ENCODE measurements at regions not wholly inside any gene's neighbourhood (a gene's known extent, or its start where the extent isn't known, plus 50 kb on each side); places are given as distances from the start of the nearest gene placed in this dataset.

DNA sequence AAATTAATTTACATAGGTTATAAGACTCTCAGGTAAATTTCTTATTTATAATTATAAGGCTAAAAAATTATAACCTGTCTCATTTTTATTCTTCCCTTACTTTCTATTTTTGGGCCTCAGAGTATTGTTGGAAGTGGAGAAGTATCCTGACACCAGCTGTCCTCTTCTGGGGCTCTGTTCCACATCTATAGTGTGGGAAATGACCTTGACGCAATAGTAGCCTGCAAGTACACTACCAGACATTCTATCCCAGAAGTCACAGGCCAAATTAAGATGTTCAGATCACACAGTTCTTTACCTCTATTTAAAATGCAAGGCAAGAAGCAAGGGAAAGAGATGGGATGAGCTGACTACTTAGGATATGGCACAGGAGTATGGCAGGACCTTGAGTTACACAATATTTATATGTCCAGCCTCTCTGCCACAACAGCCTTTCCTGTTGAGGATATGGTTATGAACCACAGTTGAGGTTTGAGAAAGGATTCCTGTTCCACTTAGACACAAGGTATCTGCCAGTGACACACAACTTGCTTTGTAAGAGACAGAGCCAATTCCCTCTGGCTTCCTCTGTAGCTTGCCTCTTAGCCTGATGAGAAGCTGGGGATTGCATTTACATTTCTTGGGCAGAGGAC lies 158.0 kb upstream of the IL12A start:
- DNase-seq, result peak; percentile 34

DNA sequence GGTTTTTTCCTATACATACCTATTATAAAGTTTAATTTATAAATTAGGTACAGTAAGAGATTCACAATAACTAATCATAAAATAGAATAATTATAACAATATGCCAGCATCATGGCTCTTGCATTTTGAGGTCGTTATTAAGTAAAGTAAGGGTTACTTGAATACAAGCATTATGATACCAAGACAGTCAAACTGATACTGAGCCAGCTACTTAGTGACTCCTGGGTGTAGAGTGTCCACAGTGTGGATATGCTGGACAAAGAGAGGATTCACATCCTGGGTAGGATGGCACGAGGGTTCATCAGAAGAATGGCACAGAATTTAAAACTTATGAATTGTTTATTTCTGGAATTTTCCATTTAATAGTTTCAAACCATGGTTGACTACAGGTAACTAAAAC lies 157.2 kb upstream of the IL12A start:
- DNase-seq, result no peak

DNA sequence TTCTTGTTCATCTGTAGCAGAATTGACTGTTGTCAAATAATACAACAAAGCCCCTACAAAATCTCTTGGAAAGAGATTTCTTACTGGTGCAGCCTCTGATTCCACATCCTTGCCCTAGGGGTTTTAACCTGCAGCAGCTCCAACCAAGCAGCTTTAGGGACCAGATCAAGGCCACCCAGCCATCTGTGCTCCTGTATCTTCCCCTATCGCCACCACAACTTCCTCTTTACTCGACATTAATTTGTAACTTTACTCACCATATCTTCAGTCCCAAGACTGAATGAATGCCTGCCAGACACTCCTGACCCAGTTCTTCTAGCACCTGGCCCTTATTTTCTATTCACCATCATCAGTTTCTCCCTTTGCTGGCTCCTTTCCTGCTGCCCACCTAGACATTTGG lies 156.6 kb upstream of the IL12A start:
- DNase-seq, result peak; percentile 77

GRCh38 chr3:159835126-159835525 lies 153.5 kb upstream of the IL12A start:
- DNase-seq, result no peak

DNA sequence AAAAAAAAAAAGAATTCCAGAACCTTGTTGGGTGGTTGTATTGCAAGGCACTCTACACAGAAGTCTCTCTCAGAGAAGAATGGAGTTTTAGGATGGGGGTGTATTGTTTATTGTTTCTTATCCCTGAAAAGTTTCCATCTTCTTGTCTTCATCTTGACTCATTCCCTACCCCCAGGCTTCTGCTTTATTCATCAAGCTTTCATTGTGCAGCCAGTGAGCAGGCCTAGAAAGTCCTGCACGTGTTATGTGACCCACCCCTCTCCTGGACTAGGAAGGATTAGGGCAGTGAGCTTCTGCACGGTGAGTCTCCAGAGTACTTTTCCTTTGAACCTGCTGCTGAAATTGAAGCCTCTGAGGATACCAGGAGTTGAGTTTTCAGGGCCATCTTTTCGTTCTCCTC lies 150.9 kb upstream of the IL12A start:
- no peak for DNase-seq

- no peak for DNase-seq
Observed at GRCh38 chr3:159838938-159839337, 149.7 kb upstream of the IL12A start.

DNA sequence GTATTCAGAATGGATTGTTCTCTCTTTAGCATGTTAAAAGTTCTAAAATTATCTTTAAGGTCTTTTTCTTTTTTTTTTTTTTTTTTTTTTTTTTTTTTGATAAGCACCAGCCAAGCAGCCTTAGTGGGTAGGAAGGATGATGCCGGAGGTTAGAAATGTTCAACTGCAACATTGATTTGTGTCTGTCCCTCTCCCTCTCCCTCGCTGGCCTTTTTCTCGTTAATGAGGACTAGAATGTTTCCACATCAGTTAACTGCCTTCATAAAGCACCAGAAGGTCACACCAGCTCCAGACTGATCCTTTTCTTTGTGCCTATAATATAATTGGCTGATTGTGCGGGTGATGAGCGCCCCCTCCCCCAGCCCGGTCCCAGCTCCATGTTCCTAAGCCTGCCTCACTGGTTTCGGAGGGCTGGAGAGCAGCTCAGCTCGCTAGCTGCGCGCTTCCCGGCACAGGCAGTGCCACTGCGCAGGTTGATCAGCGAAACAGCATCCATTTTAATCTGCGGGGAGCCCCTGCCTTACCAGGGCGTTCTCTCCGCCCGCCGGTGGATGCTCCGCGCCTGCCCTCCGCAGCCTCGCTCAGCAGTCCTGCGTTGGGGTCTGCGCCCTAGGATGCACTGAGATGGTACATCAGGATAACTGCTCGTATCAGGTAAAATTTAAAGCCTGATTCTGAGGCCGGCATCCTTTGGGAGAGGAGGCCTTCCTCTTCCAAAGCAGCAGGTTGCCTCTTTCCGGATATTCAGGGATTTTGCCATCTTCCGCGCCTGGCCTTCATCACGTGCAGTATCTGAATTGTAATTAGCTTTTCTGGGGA lies 148.9 kb upstream of the IL12A start, which contains the start of gene SCHIP1:
TSS of gene SCHIP1 (plus strand) at position 301 of the 819 bp plus-strand sequence.
- peak; percentile 44 for DNase-seq

- DNase-seq, result peak; percentile 49
Observed at GRCh38 chr3:159840703-159841299, 147.8 kb upstream of the IL12A start.

- DNase-seq, result no peak
Observed at GRCh38 chr3:159841766-159842165, 146.9 kb upstream of the IL12A start.

DNA sequence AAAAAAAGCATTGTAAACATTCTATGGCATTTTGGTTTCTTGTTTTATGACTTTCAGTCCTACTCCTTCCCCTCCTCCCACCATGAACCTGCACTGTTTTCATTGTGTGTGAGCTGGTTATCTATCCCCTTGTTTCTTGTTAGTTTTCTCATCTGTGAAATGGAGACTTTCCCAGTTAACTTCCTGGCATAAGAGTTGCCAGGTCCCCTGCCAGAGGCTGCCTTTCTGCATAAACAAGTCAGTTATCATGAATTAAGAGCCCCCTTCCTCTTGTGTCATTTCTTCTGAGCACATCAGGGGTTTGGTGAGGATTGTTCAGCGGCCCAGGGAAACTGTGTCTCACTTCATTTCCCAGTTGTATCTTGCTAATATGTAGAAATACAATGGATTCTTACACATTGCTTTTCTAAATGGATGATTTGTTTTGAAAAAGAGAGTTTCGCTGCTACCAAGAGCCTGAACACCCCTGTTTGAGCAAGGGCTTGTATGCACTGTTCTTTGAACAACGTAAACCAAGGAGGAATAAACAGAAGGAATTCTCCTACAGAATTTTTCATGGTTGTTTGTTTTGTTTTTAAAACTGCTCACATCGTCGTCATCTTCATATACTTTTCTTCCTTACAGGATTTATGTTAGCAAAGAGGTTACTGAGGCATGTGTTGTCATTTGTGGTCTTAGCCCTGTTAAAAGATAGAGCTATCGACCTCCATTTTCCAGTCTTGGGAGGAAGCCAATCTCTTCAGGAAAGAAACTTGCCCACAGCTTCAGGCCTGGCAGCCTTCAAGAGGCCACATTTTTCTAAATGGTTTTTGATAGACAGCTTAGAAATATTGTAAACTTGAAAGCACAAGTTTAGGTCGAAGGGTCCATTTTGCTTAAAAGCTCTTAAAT lies 144.6 kb upstream of the IL12A start:
- DNase-seq, result peak; percentile 77

DNA sequence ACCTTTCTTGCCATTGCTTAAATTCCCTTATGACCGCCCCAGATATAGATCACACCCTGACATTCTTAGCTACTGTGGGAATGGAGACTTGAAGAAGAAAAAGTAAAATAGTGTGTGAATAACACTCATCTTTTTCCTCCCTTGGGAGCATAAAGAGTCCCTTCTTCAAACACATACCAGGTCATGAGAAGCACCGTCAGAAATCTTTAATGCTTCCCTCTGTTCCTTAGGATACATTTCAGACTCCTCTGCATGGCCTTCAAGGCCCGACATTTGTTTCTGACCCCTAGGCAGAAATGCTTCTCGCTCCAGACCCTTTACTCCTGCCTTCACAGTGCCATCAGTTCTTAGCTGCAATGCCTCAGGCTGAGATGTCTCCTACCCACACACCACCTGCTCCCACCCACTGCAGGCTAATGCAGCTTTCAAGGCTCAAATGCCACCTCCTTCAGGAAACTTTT lies 143.8 kb upstream of the IL12A start:
- DNase-seq, result peak; percentile 21

GRCh38 chr3:159845737-159846136 lies 142.9 kb upstream of the IL12A start:
- no peak for DNase-seq

DNA sequence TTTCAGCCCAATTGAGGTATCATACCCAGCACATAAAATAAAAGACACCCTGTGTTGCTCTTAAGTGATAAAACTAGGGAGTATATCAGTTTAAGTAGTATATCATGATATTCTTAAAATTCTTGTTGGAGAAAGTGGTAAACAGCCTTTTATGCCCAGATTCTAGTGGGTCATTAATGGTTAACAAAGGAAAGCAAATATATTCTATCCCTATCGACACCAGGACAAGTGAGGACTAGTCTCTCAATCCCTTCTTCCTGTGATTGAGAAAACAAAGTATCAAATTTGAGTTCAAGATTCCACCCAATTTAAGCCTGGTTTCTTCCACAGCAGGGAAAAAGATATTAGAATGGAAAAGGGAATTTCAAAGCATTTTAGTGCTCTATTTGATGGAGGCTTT lies 142.4 kb upstream of the IL12A start:
- no peak for DNase-seq

DNA sequence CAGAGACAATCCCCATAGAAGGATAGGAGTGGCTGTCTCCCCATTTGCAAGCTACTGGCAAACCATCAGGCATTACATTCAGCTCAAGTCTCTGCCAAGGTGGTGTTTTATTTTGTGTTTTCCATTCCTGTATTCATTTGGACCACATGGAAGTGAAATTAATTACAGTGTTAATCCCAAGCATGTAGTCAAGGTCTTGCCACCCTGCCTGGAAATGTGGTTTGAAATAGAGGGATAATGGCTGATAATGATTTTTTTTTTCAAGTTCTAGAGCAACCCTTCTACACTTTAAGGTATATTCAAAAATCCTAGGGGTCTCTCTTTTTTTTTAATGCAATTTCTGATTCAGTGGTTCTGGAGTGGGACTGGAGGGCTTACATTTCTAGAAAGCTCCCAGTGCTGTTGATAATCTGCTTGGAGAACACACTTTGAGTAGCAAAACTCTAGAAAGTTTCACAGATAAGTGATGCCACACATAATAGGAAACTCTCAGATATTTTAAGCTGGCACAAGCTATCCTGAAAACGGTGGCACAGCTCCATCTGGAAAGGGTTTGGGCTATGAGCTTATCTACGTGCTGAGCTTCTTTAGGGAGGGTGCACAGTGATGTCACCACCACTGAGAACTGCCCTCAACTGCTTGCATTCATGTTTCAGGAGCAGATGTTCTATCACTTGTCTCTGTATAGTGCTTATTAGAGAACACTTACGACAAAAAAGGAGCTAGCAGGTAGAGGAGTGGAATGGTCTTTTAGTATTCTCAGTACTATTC lies 140.1 kb upstream of the IL12A start:
- peak; percentile 19 for DNase-seq

DNA sequence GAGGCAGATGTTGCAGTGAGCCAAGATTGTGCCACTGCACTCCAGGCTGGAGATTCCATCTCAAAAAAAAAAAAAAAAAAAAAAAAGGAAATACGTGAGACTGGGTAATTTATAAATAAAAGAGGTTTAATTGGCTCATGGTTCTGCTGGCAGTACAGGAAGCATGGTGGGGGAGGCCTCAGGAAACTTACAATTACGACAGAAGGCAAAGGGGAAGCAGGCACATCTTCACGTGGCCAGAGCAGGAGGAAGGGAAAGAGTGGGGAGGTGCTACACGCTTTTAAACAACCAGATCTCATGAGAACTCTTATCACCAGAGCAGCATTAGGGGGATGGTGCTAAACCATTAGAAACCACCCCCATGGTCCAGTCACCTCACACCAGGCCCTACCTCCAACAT lies 138.2 kb upstream of the IL12A start:
- peak; percentile 15 for DNase-seq

DNA sequence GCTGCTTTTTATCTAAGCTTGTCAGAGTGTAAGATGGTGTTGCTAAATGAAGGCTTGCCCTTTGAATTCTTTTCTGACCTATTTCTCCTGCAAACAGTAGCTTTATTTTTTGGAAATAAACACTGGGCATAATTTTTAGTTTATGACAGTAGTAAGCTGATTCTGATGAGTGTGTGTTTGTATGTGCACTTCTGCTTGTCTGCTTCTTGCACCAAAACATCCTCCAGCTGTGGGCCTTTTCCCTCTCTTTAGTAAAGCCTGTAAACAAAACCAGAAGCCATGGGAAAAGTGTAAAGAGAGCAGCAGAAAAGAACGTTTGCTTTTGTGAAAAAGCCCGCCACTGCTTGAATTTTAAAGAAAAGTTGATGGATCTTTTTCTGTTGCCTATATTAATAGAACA lies 136.4 kb upstream of the IL12A start:
- DNase-seq, result no peak

GRCh38 chr3:159852821-159853505 lies 135.7 kb upstream of the IL12A start:
- peak; percentile 21 for DNase-seq

DNA sequence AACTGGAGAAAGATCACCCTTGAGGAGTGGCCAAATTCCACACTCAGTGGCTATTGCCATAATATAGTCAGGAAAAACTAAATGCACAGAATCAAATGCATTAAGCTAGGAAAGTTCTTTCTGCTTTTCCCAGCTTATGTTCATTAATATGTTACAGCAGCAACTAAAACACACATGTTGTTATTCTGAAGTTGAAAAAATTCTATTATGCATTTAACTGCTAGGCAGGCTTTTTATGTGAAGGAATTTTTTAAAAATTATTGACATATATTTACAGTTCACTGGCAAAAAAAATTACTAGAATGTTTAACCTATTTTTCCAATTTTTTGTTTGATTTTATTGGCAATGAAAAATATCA lies 135.2 kb upstream of the IL12A start:
- DNase-seq, result no peak

DNA sequence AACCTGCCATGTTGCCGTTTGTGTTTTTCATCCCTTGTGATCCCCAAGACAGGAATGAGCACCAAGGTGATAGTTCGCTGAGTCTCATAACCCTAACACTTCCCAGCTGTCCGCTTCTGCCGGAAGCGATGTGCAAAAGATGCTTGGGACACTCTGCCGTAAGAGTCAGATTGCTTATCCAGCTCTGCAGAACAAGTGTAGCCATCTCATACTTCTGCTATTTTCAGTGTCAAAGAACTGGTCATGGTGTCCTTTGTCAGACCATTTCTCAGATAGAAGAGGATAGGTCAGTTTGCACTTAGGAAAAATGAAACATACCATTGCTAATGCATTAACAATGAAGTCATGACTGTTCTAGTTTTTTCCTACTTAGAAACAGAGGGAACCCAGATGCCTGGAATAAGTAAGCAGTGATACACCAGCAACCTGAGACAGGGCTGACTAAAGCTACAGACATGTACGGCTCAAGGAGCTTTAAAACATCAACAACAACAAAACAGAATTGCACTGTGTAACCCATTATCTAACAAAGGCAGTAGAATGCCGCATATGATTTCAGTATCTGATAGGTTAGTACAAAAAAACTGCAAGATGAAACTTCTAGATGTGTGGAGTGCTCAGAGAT lies 134.0 kb upstream of the IL12A start:
- DNase-seq, result peak; percentile 43

GRCh38 chr3:159855599-159856346 lies 132.9 kb upstream of the IL12A start:
- peak; percentile 49 for DNase-seq

All from hematopoietic multipotent progenitor cell treated with erythropoietin and hydrocortisone succinate and interleukin-3 and kit ligand, for 6 days (in vitro differentiated cells).